Stimulated activated CD8-positive, alpha-beta memory T cell treated with anti-CD3 and anti-CD28 coated beads, Interleukin-2, amount 100 ng/mL, for 48 hours (primary cell): ENCODE measurements at regions not wholly inside any gene's neighbourhood (a gene's known extent, or its start where the extent isn't known, plus 50 kb on each side); places are given as distances from the start of the nearest gene placed in this dataset.
A peak's percentile ranks its signal among the peaks of the same experiment; 100 is the strongest.

Experiments used
- DNase-seq, 2 donors: peaks; one replicate each; pipeline ENCODE4 v3.0.0-alpha.2; 2020; ENCODE audit warnings: low read depth in 2 of 2

DNA sequence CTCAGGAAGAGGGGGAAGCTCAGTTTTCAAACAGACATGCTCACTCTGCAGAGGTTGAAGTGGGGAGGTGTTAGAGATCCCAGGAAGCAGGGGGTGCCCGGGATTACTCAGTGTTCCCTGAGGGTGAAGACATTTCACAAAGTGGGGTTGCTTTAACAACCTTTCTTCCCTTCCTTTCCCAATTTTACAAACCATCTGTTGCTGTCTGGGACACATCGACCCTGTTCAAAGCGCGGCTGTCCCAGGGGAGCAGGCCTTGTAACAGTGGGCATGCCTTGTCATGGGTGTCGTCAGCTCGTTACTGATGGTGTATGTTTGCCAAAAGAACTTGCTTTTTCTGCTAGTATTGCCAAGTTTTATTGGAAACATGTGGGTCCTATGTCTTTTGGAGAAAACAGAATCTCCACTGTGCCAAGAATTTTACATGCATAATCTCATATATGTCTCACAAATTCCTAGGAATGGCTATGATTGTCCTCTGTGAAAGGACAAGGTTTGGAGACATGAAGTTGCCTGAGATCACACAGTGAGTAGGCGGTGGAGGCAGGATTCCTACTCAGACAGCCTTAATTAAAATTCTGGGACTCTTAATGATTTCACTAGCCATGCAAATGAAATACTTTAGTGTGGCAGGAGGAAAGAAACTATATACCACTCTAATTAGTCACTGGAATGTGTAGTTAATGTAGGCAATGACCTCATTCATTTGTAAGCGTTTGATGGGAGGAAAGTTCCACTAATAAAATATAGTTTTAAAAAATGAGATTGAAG, 198.9 kb downstream of the NXNL2 start:
- no peak for DNase-seq

GRCh38 chr9:88734527-88734926, 199.5 kb downstream of the NXNL2 start:
- DNase-seq: no peak

DNA sequence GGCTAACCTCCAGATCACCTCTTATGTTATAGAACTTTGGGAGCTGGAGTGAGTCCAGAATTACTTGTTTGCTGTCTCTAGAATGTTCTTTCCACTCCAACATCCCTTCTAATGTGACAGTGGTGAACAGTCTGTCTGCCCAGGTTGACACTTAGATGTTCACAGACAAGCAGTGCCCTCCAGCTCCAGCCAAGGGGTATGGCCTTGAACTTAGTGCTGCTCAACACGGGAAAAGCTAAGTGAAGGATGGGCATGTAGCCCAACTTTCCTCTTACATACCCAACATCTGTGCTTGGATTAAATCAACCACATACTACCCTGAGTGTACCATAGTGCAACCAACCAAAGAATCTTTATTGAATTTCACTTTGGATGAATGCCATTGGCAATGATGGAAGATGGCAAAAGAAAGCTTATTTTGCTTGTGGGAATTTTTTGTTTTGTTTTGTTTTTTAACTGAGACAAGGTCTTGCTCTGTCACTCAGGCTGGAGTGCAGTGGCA, 201.2 kb downstream of the NXNL2 start:
- DNase-seq: no peak

DNA sequence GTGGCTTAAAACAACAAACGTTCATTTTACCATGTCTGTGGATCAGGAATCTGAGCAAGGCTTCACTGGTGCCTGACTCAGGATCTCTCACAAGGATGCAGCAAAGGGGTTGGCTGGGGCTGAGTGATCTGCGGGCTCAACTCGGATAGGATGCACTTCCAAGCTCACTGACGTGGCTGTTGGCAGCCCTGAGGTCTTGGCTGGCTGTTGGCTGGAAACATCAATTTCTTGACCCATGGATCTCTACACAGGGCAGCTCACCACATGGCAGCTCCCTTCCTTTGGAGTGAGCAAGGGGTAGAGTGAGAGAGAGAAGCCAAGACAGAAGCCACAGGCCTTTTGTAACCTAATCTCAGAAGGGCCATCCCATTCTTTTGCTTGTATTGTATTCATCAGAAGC, 202.1 kb downstream of the NXNL2 start:
- DNase-seq: no peak

DNA sequence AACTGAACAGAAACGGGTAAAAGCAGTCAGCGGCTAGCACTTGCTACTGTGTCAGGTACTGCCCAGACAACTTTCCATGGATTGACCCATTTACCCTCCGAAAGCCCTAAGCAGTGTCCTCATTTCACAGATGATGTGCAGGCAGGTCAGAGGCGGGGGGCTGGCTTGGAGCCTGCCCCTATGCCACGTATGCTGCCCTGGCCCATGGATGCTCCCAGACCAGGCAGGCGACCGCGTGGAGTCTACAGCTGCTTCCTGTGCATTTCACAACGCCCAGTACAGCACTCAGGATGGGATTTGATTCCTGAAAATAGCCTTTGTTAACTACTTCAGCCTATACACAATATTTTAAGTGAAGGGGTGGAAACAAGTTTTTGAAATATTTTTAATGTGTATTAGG, 202.9 kb downstream of the NXNL2 start:
- DNase-seq: no peak

DNA sequence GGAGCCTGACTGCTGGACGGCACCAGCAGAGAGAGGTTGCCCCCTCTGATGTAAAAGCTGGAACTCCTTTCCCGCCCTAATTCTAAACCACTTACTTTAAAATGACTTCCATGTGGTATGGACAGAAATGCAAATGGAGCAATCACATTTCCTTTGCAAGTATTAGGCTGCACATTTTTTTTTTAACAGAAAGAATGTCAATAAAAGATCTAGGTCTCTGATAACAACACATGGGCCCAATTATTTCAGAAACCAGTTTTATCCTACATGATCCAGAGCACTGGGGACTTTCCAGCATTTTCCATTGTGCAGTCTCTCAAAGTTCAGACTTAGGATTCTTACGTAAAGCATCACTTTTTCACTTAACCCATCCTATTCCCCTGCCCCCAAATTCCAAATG, 203.7 kb downstream of the NXNL2 start:
- no peak for DNase-seq

GRCh38 chr9:88739373-88739772, 204.4 kb downstream of the NXNL2 start:
- no peak for DNase-seq

- DNase-seq: no peak
Observed at GRCh38 chr9:88740844-88741243, 205.9 kb downstream of the NXNL2 start.

DNA sequence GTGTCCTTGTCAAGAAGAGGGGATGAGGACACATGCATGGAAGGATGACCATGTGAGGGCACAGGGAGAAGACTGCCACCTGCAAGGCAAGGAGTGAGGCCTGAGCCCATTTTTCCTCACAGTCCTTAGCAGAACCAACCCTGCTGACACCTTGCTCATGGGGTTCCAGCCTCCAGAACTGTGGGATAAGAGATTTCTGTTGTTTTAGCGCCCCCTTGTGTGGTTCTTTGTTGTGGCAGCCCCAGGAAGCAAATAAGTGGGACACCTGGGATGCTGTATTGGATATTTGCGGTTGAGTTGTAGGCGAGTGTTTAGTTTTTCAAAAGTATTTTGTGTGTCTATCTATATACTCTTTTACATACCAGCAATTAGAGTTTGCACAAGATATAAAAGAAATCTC, 206.4 kb downstream of the NXNL2 start:
- DNase-seq: peak in 1 of 2 donors; percentile 3

- no peak for DNase-seq
Observed at GRCh38 chr9:88742483-88742882, 207.5 kb downstream of the NXNL2 start.

DNA sequence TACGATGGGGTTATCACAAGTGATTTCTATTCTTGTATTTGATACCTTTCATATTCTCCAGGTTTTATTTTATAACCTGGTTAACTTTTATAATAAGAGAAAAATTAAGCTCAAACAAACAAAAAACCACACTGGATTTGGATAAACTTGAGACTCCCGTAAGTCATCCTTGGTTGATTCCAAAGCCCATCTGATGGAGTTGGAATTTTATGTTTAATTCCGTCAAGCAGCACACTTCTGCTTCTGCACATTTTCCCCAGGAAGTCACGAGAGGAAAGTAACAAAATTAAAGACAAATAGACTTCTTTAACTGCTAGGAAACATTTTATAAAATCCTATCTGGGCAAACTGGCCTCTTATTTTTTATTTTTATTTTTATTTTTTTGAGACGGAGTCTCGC, 207.9 kb downstream of the NXNL2 start:
- no peak for DNase-seq

- no peak for DNase-seq
Observed at GRCh38 chr9:88745276-88746001, 210.5 kb downstream of the NXNL2 start.

- DNase-seq: no peak
Observed at GRCh38 chr9:88746029-88746742, 211.2 kb downstream of the NXNL2 start.

GRCh38 chr9:88746743-88747398, 211.9 kb downstream of the NXNL2 start:
- no peak for DNase-seq

- DNase-seq: no peak
Observed at GRCh38 chr9:88747768-88748167, 212.8 kb downstream of the NXNL2 start.

GRCh38 chr9:88748566-88749261, 213.7 kb downstream of the NXNL2 start:
- DNase-seq: no peak

- DNase-seq: no peak
Observed at GRCh38 chr9:88749420-88749819, 214.4 kb downstream of the NXNL2 start.

DNA sequence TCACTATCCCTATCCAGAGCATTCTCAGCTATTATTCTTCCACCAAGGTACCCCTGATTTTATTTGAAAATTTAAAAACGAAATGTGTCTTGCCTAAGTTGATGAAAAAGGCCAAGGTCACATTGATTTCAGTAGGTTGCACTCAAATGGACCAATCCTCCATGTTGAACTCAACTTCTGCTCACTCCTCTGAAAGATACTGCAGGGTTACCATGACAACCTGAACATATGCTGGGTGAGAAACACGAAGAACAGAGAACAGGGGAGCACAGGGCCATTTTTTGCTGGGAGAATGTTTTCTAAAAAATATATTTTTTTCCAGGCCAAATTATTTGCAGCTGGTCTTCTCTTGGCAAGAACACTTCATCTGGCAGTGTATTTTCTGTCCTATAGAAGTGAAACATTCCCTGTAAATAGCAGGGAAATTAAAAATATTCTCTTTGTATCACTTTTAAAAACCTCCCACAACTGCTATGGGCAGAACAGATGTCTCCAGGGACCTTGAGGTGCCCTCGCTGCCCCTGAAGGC, 215.9 kb downstream of the NXNL2 start:
- DNase-seq: no peak

DNA sequence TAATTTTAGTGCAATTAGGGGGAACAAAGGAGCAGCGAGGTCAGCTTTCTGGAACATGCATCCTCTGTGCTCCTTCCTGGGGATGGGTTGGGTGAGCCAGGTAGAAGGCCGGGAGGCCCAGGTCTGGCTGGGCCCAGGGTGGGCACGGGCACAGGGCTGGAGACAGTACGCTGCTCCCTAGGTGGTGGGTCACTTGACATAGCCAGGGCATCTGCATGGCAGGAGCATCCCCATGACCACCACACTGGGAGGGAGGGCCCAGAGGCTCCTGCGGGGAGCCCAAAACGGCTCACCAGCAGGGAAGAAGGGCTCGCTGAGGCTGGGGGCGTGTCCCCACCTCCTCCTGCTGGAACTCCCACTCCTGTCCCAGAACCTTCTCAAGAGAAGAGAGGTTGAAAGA, 216.8 kb downstream of the NXNL2 start:
- DNase-seq: no peak

DNA sequence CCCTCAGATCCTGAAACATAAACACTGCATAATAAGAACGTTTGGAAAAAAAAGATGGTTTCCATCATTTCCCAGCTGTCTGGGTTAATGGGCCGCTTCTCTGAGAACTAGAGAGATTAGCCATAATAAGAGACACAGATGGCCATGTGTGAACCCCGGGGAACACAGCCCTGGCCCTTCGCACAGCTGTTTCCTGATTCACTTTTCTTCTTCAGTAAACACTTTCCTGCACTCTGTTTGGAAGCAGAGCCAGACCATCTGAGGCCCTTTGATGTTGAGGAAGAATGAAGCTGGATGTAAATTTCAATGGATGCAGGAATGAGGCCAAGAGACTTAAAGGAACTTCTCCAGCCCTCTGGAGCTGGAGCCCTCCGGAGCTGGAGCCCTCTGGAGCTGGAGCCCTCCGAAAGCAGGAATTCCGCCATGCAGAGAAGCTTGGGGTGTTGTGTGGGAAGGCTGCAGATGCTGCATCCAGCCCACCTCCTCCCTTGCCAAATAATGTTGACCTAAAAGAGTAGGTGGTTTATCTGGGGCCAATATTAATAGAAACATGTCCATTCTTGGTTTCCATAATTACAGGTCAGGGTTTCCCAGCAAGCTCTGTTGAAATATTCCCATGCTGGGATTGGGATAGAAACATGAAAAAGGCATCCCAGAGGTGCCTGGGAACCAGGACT, 218.9 kb downstream of the NXNL2 start:
- DNase-seq: no peak

DNA sequence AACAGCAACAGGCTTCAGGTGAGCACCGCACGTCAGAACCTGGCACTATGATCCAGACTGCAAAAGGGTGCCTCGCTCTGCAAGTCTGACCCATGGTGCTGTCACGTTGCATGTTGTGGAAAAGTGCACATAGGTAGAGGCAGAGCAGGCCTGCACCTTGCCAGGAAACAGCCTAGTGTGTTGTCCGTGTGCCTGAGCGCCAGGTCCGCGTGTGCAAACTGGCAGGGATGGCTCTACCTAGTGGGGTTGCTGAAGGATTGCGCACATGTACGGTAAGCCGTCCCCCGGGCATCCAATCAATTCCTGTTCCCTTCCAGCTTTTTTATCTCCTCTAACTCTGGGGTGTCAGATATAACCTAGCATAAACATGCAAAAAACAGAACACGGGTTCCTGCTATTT, 219.5 kb downstream of the NXNL2 start:
- no peak for DNase-seq
